GM19468 (cell line): ENCODE measurements at regions not wholly inside any gene's neighbourhood (a gene's known extent, or its start where the extent isn't known, plus 50 kb on each side); places are given as distances from the start of the nearest gene placed in this dataset.
"Not testable (repeated sequence)": the region's sequence is repeated elsewhere in the genome, so short reads cannot be mapped to it uniquely, and the experiment has no call there.

ENCODE experiments used
- ATAC-seq: cut with Tn5 transposase; IDR thresholded peaks from one replicate; pipeline ENCODE4 v1.9.1; 2021; ENCODE audit warnings: mild to moderate bottlenecking, moderate library complexity, moderate number of reproducible peaks; ENCODE audit not compliant: unreplicated experiment; ENCODE audit errors: extremely low read depth

DNA sequence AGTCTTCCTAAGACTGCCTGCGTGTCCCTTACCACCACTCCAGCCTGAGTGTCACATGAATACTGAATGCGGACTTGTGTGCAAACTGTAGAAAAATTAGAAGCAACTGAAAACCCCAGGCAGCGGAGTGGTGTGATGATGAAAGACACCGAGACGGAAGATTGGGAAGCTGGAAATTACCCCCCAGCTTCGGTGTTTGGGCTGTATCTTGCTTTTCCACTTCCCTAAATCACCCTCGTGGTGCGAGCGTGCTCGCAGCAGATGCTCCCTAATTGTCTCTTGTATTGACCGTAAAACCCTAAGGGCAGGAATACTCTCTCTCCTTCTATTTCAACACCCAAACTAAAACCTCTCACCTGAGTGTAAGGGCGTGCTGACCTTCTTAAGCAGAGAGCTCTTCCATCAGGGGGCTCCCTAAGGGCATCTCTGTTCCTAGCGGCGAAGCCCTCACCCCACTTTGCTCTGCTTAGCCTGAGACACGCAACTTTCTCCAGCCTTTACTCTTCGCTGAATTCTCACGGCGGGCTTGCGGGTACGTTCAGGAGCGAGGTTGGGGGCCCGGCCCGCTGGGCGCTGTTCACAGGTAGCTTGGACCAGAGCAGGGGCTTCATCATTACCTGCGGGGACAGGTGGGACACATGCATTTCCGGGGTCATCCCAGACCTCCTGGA lies 62.4 kb downstream of the CRYBB2 start:
- no peak for ATAC-seq

DNA sequence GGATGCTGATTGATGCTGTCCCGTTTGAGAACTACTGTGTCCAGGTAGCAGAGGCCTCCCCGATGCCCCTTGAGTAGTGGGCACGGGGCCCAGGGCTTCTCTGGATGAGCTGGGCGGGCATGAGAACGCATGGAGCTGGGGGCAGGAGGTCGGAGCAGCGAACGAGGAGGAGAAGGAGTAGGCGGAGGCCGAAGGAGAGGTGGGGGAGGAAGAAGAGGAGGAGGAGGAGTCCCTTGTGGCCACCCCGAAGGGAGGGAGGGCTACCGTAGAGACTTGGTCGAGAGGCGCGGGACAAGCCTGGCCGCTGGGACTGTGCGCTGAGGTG lies 62.9 kb downstream of the CRYBB2 start:
- ATAC-seq: no peak

GRCh38 chr22:25282671-25283561 lies 63.5 kb downstream of the CRYBB2 start:
- no peak for ATAC-seq

- ATAC-seq: not testable (repeated sequence)
Observed at GRCh38 chr22:25288481-25288880, 69.0 kb downstream of the CRYBB2 start.

DNA sequence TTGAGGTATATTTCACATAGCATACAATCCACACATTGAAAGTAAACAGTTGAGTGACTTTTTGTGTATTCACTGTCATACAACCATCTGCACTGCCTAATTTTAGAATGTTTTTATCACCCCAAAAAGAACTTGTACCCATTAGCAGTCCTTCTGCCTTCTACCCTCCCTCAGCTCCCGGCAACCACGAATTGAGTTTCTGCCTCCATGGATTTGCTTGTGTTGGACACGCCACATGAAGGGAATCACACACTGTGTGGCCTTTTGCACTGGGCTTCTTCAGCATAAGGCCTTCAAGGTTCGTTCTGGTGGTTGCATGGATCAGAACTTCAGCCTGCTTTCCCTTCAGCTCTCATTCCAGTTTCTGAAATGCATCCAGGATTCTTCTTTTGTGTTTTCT lies 82.5 kb downstream of the CRYBB2 start:
- ATAC-seq: not testable (repeated sequence)

GRCh38 chr22:25309586-25309985 lies 90.1 kb downstream of the CRYBB2 start:
- ATAC-seq: not testable (repeated sequence)

- ATAC-seq: not testable (repeated sequence)
Observed at GRCh38 chr22:25311924-25312323, 92.5 kb downstream of the CRYBB2 start.

- no peak for ATAC-seq
Observed at GRCh38 chr22:25318081-25318823, 98.8 kb downstream of the CRYBB2 start.

GRCh38 chr22:25327018-25327755 lies 107.7 kb downstream of the CRYBB2 start:
- ATAC-seq: no peak

DNA sequence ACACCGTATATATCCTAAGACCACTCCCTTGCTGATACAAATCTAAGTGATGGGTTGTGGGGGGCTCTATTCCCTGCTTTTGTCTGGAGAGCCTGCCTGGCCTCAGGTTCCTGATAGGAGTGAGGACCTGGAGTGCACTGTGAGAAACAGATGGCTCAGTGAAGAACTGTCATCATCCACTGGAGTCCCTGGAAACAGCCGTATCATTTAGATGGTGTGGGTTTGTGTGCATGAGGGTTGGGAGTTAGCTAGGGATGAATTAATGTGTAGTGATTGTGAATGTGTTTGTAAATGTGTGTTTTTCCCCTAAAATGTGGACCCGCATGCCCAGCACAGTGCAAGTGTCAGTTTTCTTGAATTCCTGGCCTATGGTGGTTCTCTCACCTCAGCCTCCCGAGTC lies 111.6 kb downstream of the CRYBB2 start:
- ATAC-seq: no peak

GRCh38 chr22:25331911-25332310 lies 112.5 kb downstream of the CRYBB2 start:
- not testable (repeated sequence) for ATAC-seq

GRCh38 chr22:25332386-25332785 lies 112.9 kb downstream of the CRYBB2 start:
- ATAC-seq: no peak

DNA sequence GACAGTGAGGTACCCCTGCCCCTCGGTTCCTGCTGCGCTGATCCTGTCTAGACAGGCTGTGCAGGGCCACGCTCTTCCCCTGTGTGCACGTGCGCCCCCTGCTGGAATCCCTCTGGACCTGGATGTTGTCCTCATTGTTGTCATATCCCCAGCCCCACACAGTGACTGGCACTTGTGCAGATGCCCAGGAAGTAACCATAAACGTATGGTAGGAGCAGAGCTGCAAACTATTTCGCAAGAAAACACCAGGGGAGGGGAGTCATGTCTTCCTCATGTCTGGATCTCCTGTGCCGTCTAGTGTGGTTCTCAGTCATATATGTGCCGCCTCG lies 114.7 kb downstream of the CRYBB2 start:
- no peak for ATAC-seq

DNA sequence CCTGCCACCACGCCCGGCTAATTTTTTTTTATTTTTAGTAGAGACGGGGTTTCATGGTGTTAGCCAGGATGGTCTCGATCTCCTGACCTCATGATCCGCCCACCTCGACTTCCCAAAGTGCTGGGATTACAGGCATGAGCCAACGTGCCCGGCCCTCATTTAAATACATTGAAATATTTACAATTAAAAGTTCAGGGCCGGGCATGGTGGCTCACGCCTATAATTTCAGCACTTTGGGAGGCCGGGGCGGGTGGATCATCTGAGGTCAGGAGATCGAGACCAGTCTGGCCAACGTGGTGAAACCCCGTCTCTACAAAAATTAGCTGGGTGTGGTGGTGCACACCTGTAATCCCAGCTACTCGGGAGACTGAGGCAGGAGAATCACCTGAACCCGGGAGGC lies 115.2 kb downstream of the CRYBB2 start:
- not testable (repeated sequence) for ATAC-seq

GRCh38 chr22:25335276-25335675 lies 115.8 kb downstream of the CRYBB2 start:
- ATAC-seq: not testable (repeated sequence)

DNA sequence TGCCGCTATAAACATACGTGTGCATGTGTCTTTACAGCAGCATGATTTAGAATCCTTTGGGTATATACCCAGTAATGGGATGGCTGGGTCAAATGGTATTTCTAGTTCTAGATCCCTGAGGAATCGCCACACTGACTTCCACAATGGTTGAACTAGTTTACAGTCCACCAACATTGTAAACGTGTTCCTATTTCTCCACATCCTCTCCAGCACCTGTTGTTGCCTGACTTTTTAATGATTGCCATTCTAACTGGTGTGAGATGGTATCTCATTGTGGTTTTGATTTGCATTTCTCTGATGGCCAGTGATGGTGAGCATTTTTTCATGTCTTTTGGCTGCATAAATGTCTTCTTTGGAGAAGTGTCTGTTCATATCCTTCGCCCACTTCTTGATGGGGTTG lies 121.1 kb downstream of the CRYBB2 start:
- not testable (repeated sequence) for ATAC-seq

DNA sequence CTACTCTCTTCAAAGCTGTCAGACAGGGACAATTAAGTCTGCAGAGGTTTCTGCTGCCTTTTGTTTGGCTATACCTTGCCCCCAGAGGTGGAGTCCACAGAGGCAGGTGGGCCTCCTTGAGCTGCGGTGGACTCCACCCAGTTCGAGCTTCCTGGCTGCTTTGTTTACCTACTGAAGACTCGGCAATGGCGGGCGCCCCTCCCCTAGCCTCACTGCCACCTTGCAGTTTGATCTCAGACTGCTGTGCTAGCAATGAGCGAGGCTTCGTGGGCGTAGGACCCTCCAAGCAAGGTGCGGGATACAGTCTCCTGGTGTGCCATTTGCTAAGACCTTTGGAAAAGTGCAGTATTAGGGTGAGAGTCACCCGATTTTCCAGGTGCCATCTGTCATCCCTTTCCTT lies 124.9 kb downstream of the CRYBB2 start:
- ATAC-seq: not testable (repeated sequence)

DNA sequence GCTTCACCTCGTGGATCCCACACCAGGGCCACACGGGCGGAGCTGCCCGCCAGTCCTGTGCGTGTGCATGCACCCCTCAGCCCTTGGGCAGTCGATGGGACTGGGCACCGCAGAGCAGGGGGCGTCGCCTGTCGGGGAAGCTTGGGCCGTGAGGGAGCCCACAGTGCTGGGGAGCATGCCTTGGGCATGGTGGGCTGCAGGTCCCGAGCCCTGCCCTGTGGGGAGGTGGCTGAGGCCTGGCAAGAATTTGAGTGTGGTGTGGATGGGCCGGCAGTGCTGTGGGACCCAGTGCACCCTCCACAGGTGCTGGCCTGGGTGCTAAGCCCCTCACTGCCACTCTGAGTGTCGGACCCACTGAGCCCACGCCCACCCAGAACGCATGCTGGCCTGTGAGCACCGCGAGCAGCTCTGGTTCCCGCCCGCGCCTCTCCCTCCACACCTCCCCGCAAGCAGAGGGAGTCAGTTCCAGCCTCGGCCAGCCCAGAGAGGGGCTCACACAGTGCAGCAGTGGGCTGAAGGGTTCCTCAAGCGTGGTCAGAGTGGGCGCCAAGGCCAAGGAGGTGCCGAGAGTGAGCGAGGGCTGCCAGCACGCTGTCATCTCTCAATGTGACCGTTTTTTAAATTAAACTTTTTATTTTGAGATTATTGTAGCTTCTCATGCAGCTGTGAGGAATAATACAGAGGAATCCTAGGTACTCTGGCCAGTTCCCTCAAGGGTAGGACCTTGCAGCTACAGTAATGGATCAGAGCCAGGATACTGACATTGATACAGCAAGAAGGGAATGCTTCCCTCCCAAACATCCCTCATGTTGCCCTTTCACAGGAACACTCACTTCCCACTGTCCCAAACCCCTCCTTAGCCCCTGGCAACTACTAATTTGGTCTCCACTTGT lies 127.7 kb downstream of the CRYBB2 start:
- no peak for ATAC-seq

- ATAC-seq: no peak
Observed at GRCh38 chr22:25347752-25348102, 128.3 kb downstream of the CRYBB2 start.
